NT2/D1 (cell line): ENCODE measurements at regions not wholly inside any gene's neighbourhood (a gene's known extent, or its start where the extent isn't known, plus 50 kb on each side); places are given as distances from the start of the nearest gene placed in this dataset.

ENCODE experiments used
- DNase-seq: peaks from one replicate; pipeline ENCODE4 v3.0.0-alpha.2; 2011; ENCODE audit warnings: low read depth, low spot score
- H3K27me3 ChIP-seq: 2 replicates; pipeline ENCODE4 v1.6.0; 2011; ENCODE audit warnings: mild to moderate bottlenecking; ENCODE audit not compliant: insufficient read length, insufficient read depth
- H3K36me3 ChIP-seq: 2 replicates; pipeline ENCODE4 v1.6.1; 2011; ENCODE audit warnings: mild to moderate bottlenecking, low read length, mixed read lengths; ENCODE audit not compliant: insufficient read depth, insufficient read length
- H3K4me1 ChIP-seq: 2 replicates; pipeline ENCODE4 v1.5.1; 2011; ENCODE audit not compliant: insufficient read depth, insufficient read length
- H3K4me3 ChIP-seq: 2 replicates; pipeline ENCODE4 v1.5.1; 2011; ENCODE audit warnings: low read depth; ENCODE audit not compliant: insufficient read length
- H3K9ac ChIP-seq: 2 replicates; pipeline ENCODE4 v1.6.0; 2011; ENCODE audit warnings: low read depth; ENCODE audit not compliant: insufficient read length
- H3K9me3 ChIP-seq: 2 replicates; pipeline ENCODE4 v1.5.1; 2011; ENCODE audit warnings: mild to moderate bottlenecking, low read length; ENCODE audit not compliant: insufficient read depth
- SUZ12 ChIP-seq: IDR thresholded peaks from 2 replicates; pipeline ENCODE4 v1.6.1; 2011; ENCODE audit not compliant: insufficient read length, insufficient read depth; ENCODE audit errors: extremely low read depth
- YY1 ChIP-seq: IDR thresholded peaks from 2 replicates; pipeline ENCODE4 v1.6.1; 2011; ENCODE audit not compliant: insufficient read length, insufficient read depth
- ZNF274 ChIP-seq: IDR thresholded peaks from 2 replicates; pipeline ENCODE4 v1.6.1; 2011; ENCODE audit warnings: mild to moderate bottlenecking, low read depth, low read length

DNA sequence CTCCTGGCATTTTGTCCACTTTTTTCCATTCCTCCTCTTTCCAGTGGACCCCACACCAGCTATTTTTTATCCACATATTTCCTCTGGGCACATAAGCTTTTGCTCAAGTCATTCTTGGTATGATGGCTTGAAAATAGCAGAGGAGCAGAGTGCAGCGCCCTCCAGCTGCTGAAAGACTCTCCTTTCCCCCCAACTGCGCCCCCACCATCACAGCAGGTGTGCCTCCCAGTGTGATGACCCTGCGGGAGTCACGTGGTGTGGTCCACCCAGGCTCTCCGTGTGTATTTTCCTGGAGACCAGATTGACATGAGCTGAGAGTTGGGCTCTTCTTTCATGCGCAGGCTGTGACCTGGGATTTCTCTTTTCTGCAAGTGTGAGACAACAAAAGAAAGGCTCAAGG lies 1241.6 kb downstream of the TBC1D22A start:
- Histone ChIP-seq H3K9me3 (no peaks in the 10 kb centered on the region), H3K4me3 (no peak overlapping the region), H3K4me1 (no peaks in the 10 kb centered on the region), H3K9ac (no peak overlapping the region), H3K27me3 (no peaks in the 10 kb centered on the region), H3K36me3 (no peaks in the 10 kb centered on the region)
- TF ChIP-seq SUZ12 (no peak), ZNF274 (no peak), YY1 (no peak)
- no peak for DNase-seq

DNA sequence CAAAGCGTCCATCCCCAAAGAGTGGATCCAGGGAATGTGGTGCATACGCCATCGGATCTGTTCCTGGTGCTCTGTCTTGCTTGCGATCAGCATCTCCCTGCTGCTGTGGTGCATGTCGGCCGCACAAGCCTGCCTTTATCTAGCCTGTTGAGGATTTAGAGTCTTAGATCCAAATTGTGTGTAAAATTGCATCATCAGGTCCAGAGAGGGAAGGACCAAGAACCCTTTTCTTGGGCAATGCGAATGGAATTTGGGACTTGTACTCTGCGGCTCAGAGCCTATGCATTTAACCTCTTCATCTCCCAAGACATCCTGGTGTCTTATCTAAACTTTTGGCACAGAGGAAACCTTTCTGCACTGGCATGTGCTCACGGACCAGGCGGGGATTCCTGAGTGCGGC lies 1238.7 kb downstream of the TBC1D22A start:
- Histone ChIP-seq H3K9ac (no peak overlapping the region), H3K9me3 (no peaks in the 10 kb centered on the region), H3K27me3 (no peaks in the 10 kb centered on the region), H3K4me3 (no peak overlapping the region), H3K4me1 (no peaks in the 10 kb centered on the region), H3K36me3 (no peaks in the 10 kb centered on the region)
- TF ChIP-seq YY1 (no peak), ZNF274 (no peak), SUZ12 (no peak)
- no peak for DNase-seq

DNA sequence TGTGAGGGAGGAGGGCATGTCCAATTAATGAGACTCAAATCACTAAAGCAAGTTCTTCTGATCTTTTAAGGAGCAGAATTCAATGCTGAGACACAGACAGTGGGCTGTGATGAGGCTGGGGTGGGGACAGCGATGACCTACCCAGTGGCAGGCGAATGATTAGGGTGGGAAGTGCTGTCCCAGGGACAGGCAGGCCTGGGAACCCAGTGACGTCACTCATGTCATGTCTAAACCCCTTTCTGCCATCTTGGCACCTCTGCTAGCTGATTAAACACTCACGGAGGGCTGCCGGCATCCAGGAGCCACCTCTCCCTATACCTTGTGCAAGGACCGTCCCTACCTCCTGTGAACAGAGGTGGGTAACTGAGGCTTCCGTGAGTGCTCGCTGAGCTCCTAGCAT lies 1235.2 kb downstream of the TBC1D22A start:
- H3K4me3 ChIP-seq = no peak overlapping the region
- no peaks in the 10 kb centered on the region for H3K9me3 ChIP-seq
- DNase-seq = no peak

DNA sequence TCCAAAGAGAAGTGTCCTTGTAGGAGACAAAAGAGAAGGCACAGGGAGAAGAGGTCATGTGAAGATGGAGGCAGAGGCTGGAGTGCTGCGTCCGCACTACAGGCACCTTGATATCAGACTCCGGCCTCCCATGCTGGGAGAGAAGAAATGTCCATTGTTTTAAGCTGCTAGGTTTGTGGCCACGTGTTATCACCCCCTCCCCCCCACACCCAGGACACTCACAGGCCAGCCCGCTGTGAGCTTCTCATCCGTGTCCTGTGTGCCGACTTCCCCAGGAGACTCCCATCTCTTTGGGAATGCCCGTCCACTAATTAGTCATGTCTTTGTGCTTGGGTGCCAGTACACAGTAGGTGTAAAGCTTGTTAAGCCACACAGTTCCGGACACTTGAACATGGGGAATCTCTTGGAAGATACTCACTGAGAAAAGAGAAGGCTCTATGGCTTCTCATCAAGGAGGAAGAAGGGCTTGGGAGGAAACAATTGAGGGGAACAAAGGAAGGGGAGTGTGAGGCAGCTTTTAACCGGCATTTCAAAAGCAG lies 1234.7 kb downstream of the TBC1D22A start:
- Histone ChIP-seq H3K9ac (no peak overlapping the region), H3K9me3 (no peaks in the 10 kb centered on the region), H3K4me1 (no peaks in the 10 kb centered on the region), H3K36me3 (no peaks in the 10 kb centered on the region), H3K4me3 (no peak overlapping the region), H3K27me3 (no peaks in the 10 kb centered on the region)
- no peak for DNase-seq
- TF ChIP-seq YY1 (no peak), ZNF274 (no peak), SUZ12 (no peak)

More for the DNA sequence above, 1235.2 kb downstream of the TBC1D22A start:
- TF ChIP-seq YY1 (no peak), SUZ12 (no peak), ZNF274 (no peak)
- Histone ChIP-seq H3K9ac (no peak overlapping the region), H3K36me3 (no peaks in the 10 kb centered on the region), H3K4me1 (no peaks in the 10 kb centered on the region), H3K27me3 (no peaks in the 10 kb centered on the region)

DNA sequence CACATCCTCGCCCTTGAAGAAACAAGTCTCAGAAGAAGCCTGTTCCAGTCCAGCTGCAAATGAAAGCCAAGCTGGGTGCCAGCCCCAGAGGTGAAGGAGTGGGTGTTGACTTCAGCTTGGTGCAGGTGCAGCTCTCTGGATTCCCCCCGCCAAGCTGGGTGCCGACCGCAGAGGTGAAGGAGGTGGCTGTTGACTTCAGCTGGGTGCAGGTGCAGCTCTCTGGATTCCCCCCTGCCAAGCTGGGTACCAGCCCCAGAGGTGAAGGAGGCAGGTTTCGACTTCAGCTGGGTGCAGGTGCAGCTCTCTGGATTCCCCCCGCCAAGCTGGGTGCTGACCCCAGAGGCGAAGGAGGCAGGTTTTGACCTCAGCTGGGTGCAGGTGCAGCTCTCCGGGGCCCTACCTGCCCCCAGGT lies 1234.0 kb downstream of the TBC1D22A start:
- Histone ChIP-seq H3K27me3 (no peaks in the 10 kb centered on the region), H3K4me1 (no peaks in the 10 kb centered on the region), H3K9ac (no peak overlapping the region), H3K9me3 (no peaks in the 10 kb centered on the region), H3K4me3 (no peak overlapping the region), H3K36me3 (no peaks in the 10 kb centered on the region)
- TF ChIP-seq SUZ12 (no peak), YY1 (no peak), ZNF274 (no peak)
- DNase-seq = no peak

DNA sequence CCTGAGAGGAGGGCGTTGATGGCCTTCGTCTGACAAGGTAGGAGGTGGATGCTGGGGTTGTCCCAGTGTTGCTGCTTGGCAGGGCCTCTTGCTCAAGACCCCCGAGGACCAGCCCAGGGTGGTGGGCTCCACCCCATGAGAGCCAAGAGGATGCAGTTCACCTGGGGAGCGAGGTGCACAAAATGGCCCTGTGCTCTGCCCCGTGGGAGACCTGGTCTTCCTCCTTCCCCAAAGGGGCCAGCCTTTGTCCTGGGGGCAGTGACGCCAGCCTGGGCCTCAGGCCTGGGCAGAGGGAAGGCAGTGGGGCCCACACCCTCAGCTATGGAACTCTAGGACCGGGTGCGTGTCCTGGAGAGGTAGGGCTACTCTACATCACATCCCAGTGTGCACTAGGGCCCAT lies 1233.3 kb downstream of the TBC1D22A start:
- no peak for TF ChIP-seq YY1
- TF ChIP-seq ZNF274 = no peak
- no peak for TF ChIP-seq SUZ12
- no peaks in the 10 kb centered on the region for H3K36me3 ChIP-seq
- H3K9me3 ChIP-seq = no peaks in the 10 kb centered on the region
- H3K4me1 ChIP-seq = no peaks in the 10 kb centered on the region
- H3K4me3 ChIP-seq = no peak overlapping the region
- H3K9ac ChIP-seq = no peak overlapping the region
- H3K27me3 ChIP-seq = no peaks in the 10 kb centered on the region
- no peak for DNase-seq

DNA sequence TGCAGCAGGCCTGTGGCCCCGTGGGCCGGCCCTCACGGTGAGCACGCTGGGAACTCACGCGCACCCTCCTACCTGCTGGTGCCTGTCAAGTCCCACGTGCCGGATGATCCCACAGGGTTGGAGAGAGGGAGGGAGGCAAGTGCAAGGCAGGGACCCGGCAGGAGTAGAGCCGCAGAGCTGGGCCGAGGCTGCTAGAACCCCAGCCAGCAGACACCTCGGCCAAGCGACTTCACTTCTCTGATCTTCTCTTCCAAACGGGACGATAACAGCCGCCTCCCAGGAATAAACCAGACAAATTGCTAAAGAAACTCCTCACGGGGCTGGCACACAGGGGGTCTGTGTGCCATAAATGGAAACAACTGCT lies 1232.8 kb downstream of the TBC1D22A start:
- no peak overlapping the region for H3K9ac ChIP-seq
- no peaks in the 10 kb centered on the region for H3K36me3 ChIP-seq
- TF ChIP-seq SUZ12 (no peak), YY1 (no peak), ZNF274 (no peak)
- H3K9me3 ChIP-seq = no peaks in the 10 kb centered on the region
- no peak for DNase-seq
- no peaks in the 10 kb centered on the region for H3K27me3 ChIP-seq
- no peaks in the 10 kb centered on the region for H3K4me1 ChIP-seq
- no peak overlapping the region for H3K4me3 ChIP-seq
